Epithelial cell of esophagus (primary cell): ENCODE measurements at regions not wholly inside any gene's neighbourhood (a gene's known extent, or its start where the extent isn't known, plus 50 kb on each side); places are given as distances from the start of the nearest gene placed in this dataset.
A peak's percentile ranks its signal among the peaks of the same experiment; 100 is the strongest.

ENCODE experiments used
- DNase-seq: peaks from one replicate; pipeline ENCODE4 v3.0.0; 2010; ENCODE audit warnings: low read depth
- H3K4me3 ChIP-seq: 2 replicates; pipeline ENCODE4 v1.5.1; 2011; ENCODE audit warnings: mild to moderate bottlenecking, low read length, control low read depth
- TF ChIP-seq, protein P1 (sequence below): IDR thresholded peaks from 2 replicates; pipeline ENCODE4 v1.5.1; 2011; ENCODE audit warnings: low read depth, mild to moderate bottlenecking, low read length, control low read depth, inconsistent platforms; ENCODE audit not compliant: insufficient read depth; ENCODE audit errors: missing control alignments

DNA sequence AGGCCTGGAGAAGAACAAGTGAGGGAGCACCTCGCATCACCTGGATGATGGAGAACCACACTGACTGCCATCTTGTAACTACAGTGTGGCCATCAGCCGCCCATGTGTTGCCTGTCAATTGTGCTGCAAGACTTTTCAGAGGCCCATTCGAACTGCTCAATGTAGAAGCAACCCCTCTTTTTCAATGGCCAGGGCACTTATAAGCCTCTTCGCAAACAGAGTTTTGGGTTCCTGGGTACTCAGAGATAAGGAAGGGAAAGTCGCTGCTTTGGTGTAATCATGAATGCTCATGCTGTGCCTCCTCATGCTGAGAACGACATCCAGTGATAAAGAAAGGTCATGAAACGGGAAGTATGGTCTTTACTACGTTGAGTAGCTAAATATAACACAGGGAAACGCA is 143.9 kb upstream of the SLC39A10 start:
- TF ChIP-seq, protein P1, sequence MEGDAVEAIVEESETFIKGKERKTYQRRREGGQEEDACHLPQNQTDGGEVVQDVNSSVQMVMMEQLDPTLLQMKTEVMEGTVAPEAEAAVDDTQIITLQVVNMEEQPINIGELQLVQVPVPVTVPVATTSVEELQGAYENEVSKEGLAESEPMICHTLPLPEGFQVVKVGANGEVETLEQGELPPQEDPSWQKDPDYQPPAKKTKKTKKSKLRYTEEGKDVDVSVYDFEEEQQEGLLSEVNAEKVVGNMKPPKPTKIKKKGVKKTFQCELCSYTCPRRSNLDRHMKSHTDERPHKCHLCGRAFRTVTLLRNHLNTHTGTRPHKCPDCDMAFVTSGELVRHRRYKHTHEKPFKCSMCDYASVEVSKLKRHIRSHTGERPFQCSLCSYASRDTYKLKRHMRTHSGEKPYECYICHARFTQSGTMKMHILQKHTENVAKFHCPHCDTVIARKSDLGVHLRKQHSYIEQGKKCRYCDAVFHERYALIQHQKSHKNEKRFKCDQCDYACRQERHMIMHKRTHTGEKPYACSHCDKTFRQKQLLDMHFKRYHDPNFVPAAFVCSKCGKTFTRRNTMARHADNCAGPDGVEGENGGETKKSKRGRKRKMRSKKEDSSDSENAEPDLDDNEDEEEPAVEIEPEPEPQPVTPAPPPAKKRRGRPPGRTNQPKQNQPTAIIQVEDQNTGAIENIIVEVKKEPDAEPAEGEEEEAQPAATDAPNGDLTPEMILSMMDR: no peak
- DNase-seq: no peak
- H3K4me3 ChIP-seq: no peak overlapping the region

DNA sequence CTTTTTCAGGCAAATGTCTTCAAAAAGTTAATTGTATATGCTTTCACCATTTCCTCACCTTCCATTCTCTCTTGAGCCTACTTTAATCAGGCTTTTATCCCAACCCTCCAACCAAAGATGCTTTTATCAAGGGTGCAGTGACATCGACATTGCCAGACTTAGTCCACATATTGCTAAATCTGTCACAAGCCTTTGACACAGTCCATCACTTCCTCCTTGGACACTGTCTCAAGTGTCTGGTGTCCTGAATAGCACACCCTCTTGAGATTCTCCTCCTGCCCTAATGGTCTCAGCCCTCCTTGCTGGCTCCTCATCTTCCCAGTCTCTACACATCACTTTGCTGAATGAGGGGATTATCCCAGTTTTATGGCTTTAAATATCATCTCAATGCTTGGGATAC is 147.5 kb upstream of the SLC39A10 start:
- TF ChIP-seq, protein P1: no peak
- H3K4me3 ChIP-seq: no peak overlapping the region
- DNase-seq: no peak

DNA sequence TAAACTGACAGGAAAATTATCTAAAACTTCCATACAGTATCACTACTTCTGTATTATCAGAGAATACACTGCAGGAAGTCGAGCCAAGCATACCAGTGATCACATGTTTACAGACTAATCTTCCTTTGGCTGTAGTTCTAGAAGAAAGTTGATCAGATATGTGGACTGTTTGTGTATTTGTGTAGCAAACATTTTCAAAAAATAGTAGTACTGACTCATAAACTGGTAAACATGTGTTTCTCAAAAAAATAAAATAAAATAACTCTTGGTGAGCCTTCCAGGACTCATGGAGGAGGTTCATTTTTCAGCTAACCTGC is 148.9 kb upstream of the SLC39A10 start:
- DNase-seq: no peak
- H3K4me3 ChIP-seq: no peak overlapping the region
- TF ChIP-seq, protein P1: no peak

DNA sequence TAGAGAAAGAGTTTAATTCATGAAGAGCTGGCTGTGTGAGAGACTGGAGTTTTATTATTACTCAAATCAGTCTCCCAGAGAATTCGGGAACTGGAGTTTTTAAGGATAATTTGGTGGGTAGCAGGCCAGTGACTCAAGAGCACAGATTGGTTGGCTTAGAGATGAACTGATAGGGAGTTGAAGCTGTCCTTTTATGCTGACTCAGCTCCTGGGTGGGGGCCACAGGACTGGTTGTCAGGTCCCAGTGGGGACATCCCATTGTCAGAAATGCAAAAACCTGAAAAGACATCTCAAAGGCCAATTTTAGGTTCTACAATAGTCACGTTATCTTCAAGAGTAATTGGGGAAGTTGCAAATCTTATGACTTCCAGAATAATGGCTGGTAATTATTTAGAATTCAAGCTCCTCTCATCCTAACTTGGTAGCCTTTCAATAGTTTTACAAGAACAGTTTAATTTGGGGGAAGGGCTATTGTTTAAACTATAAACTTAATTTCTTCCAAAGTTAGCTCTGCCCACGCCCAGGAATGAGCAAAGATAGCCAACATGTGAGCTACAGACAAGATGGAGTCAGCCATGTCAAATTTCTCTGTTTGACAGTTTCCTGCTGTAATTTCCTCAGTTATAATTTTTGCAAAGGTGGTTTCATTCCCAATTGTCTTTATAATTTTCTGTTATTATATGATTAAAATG is 149.4 kb upstream of the SLC39A10 start:
- TF ChIP-seq, protein P1: no peak
- DNase-seq: no peak
- no peak overlapping the region for H3K4me3 ChIP-seq

DNA sequence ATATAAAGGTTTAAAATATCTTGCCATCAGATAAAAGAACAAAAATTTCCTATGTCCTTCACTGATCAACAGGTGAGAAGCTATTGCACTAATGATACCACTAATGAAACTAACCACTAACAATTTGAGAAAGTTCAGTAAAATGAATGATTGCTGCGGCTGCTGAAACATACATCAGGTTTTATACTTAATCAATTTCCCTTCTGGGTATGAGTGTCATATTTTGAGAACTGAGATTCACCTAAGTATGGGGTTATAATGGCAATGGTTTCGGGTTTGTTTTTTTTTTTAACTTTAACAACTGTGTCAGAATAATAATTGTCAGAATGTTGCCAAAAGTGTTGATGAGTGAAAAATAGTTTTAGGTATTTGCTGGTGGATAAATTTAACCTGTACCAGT is 151.3 kb upstream of the SLC39A10 start:
- DNase-seq: no peak
- H3K4me3 ChIP-seq: no peak overlapping the region
- TF ChIP-seq, protein P1: no peak

DNA sequence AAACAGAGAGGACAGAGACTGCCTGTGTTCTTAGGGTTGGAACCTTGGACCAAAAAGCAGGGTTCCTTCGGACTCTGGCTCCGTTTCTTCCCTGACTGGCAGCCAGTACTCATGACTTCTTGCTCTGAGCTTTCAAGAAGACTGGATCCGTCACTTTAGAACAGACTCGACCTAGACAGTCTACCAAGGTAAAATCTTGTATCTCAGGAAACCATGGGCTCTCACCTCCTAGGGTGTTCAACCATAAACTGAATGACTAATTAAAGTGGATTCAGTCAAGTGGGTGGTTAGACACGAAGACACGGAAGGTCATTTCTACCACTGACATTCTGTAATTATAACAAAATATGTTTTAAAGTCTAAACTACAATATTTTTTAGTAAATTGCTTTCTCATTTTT is 153.8 kb upstream of the SLC39A10 start:
- no peak overlapping the region for H3K4me3 ChIP-seq
- no peak for DNase-seq
- TF ChIP-seq, protein P1: no peak

DNA sequence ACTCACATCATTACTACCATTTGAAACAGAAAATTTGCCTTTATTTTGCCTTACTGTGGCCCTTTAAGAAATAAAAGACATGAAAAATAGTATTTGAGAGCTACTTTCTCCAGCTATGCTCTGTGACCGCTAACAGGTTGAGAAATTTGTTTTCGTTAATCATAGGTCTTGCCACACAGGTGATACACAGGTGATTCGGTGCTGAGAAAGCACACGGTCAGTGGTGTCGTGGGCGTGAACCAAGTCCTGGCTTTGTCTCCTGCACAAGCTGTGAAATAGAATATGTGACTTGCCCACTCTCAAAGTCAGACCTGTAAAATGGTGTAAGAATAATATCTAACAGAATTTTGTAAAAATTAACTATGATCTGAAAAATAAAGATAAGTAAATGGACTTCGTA is 155.3 kb upstream of the SLC39A10 start:
- no peak overlapping the region for H3K4me3 ChIP-seq
- peak; percentile 87 for DNase-seq
- TF ChIP-seq, protein P1: no peak
